A673 (cell line): ENCODE measurements at regions not wholly inside any gene's neighbourhood (a gene's known extent, or its start where the extent isn't known, plus 50 kb on each side); places are given as distances from the start of the nearest gene placed in this dataset.
"Not testable (repeated sequence)": the region's sequence is repeated elsewhere in the genome, so short reads cannot be mapped to it uniquely, and the experiment has no call there.

ENCODE experiments used
- BruUV-seq: library from RNA; stranded (reverse); fragments of 400-500 nt; replicated peaks from 2 replicates; lab custom pipeline; 2021; lab: Mats Ljungman, UMichigan
- CTCF ChIA-PET: fragments of 300-600 bp; sonication (Branson Sonifier 250); formaldehyde crosslinking; loops from one replicate; lab custom pipeline; 2022; ENCODE audit warnings: antibody characterized with exemption; lab: Charles Lee
- POLR2A ChIA-PET: fragments of 300-600 bp; sonication (Branson Sonifier 250); formaldehyde crosslinking; loops from one replicate; lab custom pipeline; 2022; ENCODE audit warnings: antibody characterized with exemption; ENCODE audit not compliant: low non-redundant PET; lab: Charles Lee
- DNase-seq: peaks from one replicate; pipeline ENCODE4 v3.0.0-alpha.2; 2015; ENCODE audit warnings: low spot score
- H3K27ac ChIP-seq: fragments of 200-600 bp; sonication (generic); 2 replicates; pipeline ENCODE4 v1.5.1; 2016; ENCODE audit warnings: mixed run types, low read depth, mild to moderate bottlenecking, mixed read lengths, antibody characterized with exemption, low read length; ENCODE audit not compliant: poor library complexity, severe bottlenecking
- H3K27me3 ChIP-seq: fragments of 200-600 bp; sonication (generic); replicated peaks from 2 replicates; pipeline ENCODE4 v1.6.1; 2017; ENCODE audit warnings: mixed run types, low read depth, mild to moderate bottlenecking, mixed read lengths, antibody characterized with exemption, low read length; ENCODE audit not compliant: insufficient read depth, poor library complexity
- H3K36me3 ChIP-seq: fragments of 200-600 bp; sonication (generic); 2 replicates; pipeline ENCODE4 v1.6.1; 2016; ENCODE audit warnings: mixed run types, mild to moderate bottlenecking, mixed read lengths, antibody characterized with exemption, low read length; ENCODE audit not compliant: insufficient read depth, poor library complexity, severe bottlenecking
- H3K4me1 ChIP-seq: fragments of 200-600 bp; sonication (generic); 2 replicates; pipeline ENCODE4 v1.6.1; 2017; ENCODE audit warnings: mixed run types, mild to moderate bottlenecking, mixed read lengths, antibody characterized with exemption, low read length; ENCODE audit not compliant: insufficient read depth, poor library complexity, severe bottlenecking
- H3K4me3 ChIP-seq: fragments of 200-600 bp; sonication (generic); 2 replicates; pipeline ENCODE4 v1.5.1; 2016; ENCODE audit warnings: low read depth, mixed run types, mild to moderate bottlenecking, mixed read lengths, low read length; ENCODE audit not compliant: poor library complexity, severe bottlenecking
- H3K9me3 ChIP-seq: fragments of 200-600 bp; sonication (generic); 2 replicates; pipeline ENCODE4 v1.6.1; 2016; ENCODE audit warnings: mixed run types, low read depth, mild to moderate bottlenecking, mixed read lengths, antibody characterized with exemption, low read length; ENCODE audit not compliant: poor library complexity, severe bottlenecking
- CTCF ChIP-seq: fragments of 300-800, 200-600 bp; sonication (generic); conservative IDR thresholded peaks from 2 replicates; pipeline ENCODE4 v1.5.1; 2017; ENCODE audit warnings: low read depth, mild to moderate bottlenecking, antibody characterized with exemption, low read length, moderate library complexity, mixed read lengths
- EZH2 ChIP-seq: fragments of 200-600 bp; sonication (generic); IDR thresholded peaks from 2 replicates; pipeline ENCODE4 v1.6.1; 2017; ENCODE audit warnings: borderline replicate concordance, low read depth, mild to moderate bottlenecking, mixed read lengths, antibody characterized with exemption, low read length; ENCODE audit not compliant: poor library complexity, severe bottlenecking
- intact Hi-C: fragments of 100-400 bp; cut with micrococcal nuclease; formaldehyde crosslinking; loops from one replicate; pipeline ENCODE4 v1.10.0; 2022; ENCODE audit not compliant: unreplicated experiment

- no peak overlapping the region for H3K4me3 ChIP-seq
- H3K9me3 ChIP-seq: no peaks in the 10 kb centered on the region
- ChIA-PET POLR2A (no interaction called here), CTCF (no interaction called here)
- no peaks in the 10 kb centered on the region for H3K4me1 ChIP-seq
- no peak for DNase-seq
- TF ChIP-seq CTCF (no peak), EZH2 (no peak)
- no peaks in the 10 kb centered on the region for H3K36me3 ChIP-seq
- no peaks in the 10 kb centered on the region for H3K27me3 ChIP-seq
- no TSS peak for BruUV-seq
- intact Hi-C loops: no loop called here
- H3K27ac ChIP-seq: no peak overlapping the region
Observed at GRCh38 chr16:55989569-55989907, 114.4 kb upstream of the CES5A start.

- H3K27ac ChIP-seq, DNase-seq, H3K36me3 ChIP-seq, H3K27me3 ChIP-seq, BruUV-seq, H3K4me3 ChIP-seq, H3K4me1 ChIP-seq, CTCF ChIA-PET, intact Hi-C loops, H3K9me3 ChIP-seq, POLR2A ChIA-PET: not testable (repeated sequence)
Observed at GRCh38 chr16:55988850-55989568, 113.8 kb upstream of the CES5A start.

- DNase-seq: no peak
- Histone ChIP-seq H3K27ac (no peak overlapping the region), H3K27me3 (peaks cover 5% of the 10 kb centered on the region), H3K36me3 (no peaks in the 10 kb centered on the region), H3K4me3 (no peak overlapping the region), H3K4me1 (no peaks in the 10 kb centered on the region), H3K9me3 (no peaks in the 10 kb centered on the region)
- ChIA-PET POLR2A (no interaction called here), CTCF (no interaction called here)
- no TSS peak for BruUV-seq
- TF ChIP-seq CTCF (no peak), EZH2 (no peak)
- intact Hi-C loops: no loop called here
Observed at GRCh38 chr16:55988013-55988412, 112.8 kb upstream of the CES5A start.

GRCh38 chr16:55982597-55982996, 107.4 kb upstream of the CES5A start:
- H3K4me3 ChIP-seq: no peak overlapping the region
- no peak overlapping the region for H3K27ac ChIP-seq
- no peak for TF ChIP-seq CTCF
- no peak for TF ChIP-seq EZH2
- no peaks in the 10 kb centered on the region for H3K4me1 ChIP-seq
- ChIA-PET POLR2A (no interaction called here), CTCF (no interaction called here)
- no TSS peak for BruUV-seq
- no peak for DNase-seq
- intact Hi-C loops: no loop called here
- no peaks in the 10 kb centered on the region for H3K9me3 ChIP-seq
- H3K36me3 ChIP-seq: no peaks in the 10 kb centered on the region
- peaks cover 22% of the 10 kb centered on the region for H3K27me3 ChIP-seq
